ENCODE measurements at regions not wholly inside any gene's neighbourhood (a gene's known extent, or its start where the extent isn't known, plus 50 kb on each side); places are given as distances from the start of the nearest gene placed in this dataset. TPM values are rescaled to one million over a fixed set of nuclear protein-coding genes. Genes with fewer than 3 reads are reported as not detected.

Small RNA genes in the stretch of these regions (small RNA-seq; reads per million reads assigned to genes)
- gene AC092670.1 (ENCODE audit: insufficient read length, low read depth) (not detected), gene RNU6-1054P (ENCODE audit: insufficient read length, low read depth) (not detected)
